ENCODE measurements at regions not wholly inside any gene's neighbourhood (a gene's known extent, or its start where the extent isn't known, plus 50 kb on each side); places are given as distances from the start of the nearest gene placed in this dataset.

GRCh38 chr4:156615066-156615531 lies 356.5 kb downstream of the PDGFC start:
- Histone ChIP-seq H3K27ac (no peak overlapping the region), H3K4me1 (no peaks in the 10 kb centered on the region), H3K27me3 (no peaks in the 10 kb centered on the region), H3K36me3 (no peaks in the 10 kb centered on the region), H3K4me3 (no peak overlapping the region), H3K9me3 (no peaks in the 10 kb centered on the region)
- intact Hi-C loops (cut with DNase I): no loop called here
- TF ChIP-seq CTCF (IDR thresholded peaks at IDR 0.05) (no peak), POLR2A (IDR thresholded peaks at IDR 0.05) (no peak)
- WGBS, 2 donors: 67 to 70% methylated on average over 2 of the region's 2 CpGs
- no peak for DNase-seq

GRCh38 chr4:156614536-156614935 lies 357.1 kb downstream of the PDGFC start:
- no peak overlapping the region for H3K4me3 ChIP-seq
- H3K9me3 ChIP-seq: no peaks in the 10 kb centered on the region
- intact Hi-C loops (cut with DNase I): no loop called here
- no peaks in the 10 kb centered on the region for H3K36me3 ChIP-seq
- TF ChIP-seq CTCF (IDR thresholded peaks at IDR 0.05): no peak
- TF ChIP-seq POLR2A (IDR thresholded peaks at IDR 0.05): no peak
- DNase-seq: no peak
- H3K4me1 ChIP-seq: no peaks in the 10 kb centered on the region
- no peaks in the 10 kb centered on the region for H3K27me3 ChIP-seq
- H3K27ac ChIP-seq: no peak overlapping the region

GRCh38 chr4:156609421-156609820 lies 362.2 kb downstream of the PDGFC start:
- no peaks in the 10 kb centered on the region for H3K36me3 ChIP-seq
- no peak overlapping the region for H3K27ac ChIP-seq
- H3K27me3 ChIP-seq: no peaks in the 10 kb centered on the region
- no peak overlapping the region for H3K4me3 ChIP-seq
- no peaks in the 10 kb centered on the region for H3K9me3 ChIP-seq
- no peak for TF ChIP-seq POLR2A (IDR thresholded peaks at IDR 0.05)
- TF ChIP-seq CTCF (IDR thresholded peaks at IDR 0.05): no peak
- 67 to 78% methylated on average over 1 of the region's 1 CpG for WGBS, 2 donors
- intact Hi-C loops (cut with DNase I): no loop called here
- DNase-seq: no peak
- no peaks in the 10 kb centered on the region for H3K4me1 ChIP-seq

GRCh38 chr4:156608651-156609050 lies 362.9 kb downstream of the PDGFC start:
- Histone ChIP-seq H3K36me3 (no peaks in the 10 kb centered on the region), H3K27me3 (no peaks in the 10 kb centered on the region), H3K4me3 (no peak overlapping the region), H3K4me1 (no peaks in the 10 kb centered on the region), H3K27ac (no peak overlapping the region), H3K9me3 (no peaks in the 10 kb centered on the region)
- no peak for TF ChIP-seq POLR2A (IDR thresholded peaks at IDR 0.05)
- TF ChIP-seq CTCF (IDR thresholded peaks at IDR 0.05): no peak
- intact Hi-C loops (cut with DNase I): no loop called here
- DNase-seq: no peak
- 70 to 72% methylated on average over 6 of the region's 6 CpGs for WGBS, 2 donors

GRCh38 chr4:156607478-156607857 lies 364.1 kb downstream of the PDGFC start:
- TF ChIP-seq CTCF (IDR thresholded peaks at IDR 0.05) (no peak), POLR2A (IDR thresholded peaks at IDR 0.05) (no peak)
- no peak for DNase-seq
- Histone ChIP-seq H3K36me3 (no peaks in the 10 kb centered on the region), H3K27me3 (no peaks in the 10 kb centered on the region), H3K4me1 (no peaks in the 10 kb centered on the region), H3K27ac (no peak overlapping the region), H3K9me3 (no peaks in the 10 kb centered on the region), H3K4me3 (no peak overlapping the region)
- WGBS, 2 donors: 95 to 100% methylated on average over 1 of the region's 1 CpG
- intact Hi-C loops (cut with DNase I): no loop called here

All from esophagus squamous epithelium (tissue), 5 donors.